H1 (cell line): ENCODE measurements at regions not wholly inside any gene's neighbourhood (a gene's known extent, or its start where the extent isn't known, plus 50 kb on each side); places are given as distances from the start of the nearest gene placed in this dataset.

Source experiments
- KDM4A ChIP-seq: IDR thresholded peaks from one replicate; pipeline ENCODE4 v1.7.1; 2012; ENCODE audit warnings: low read depth, mild to moderate bottlenecking, moderate library complexity, low read length, inconsistent platforms; ENCODE audit not compliant: severe bottlenecking
- MAFK ChIP-seq: IDR thresholded peaks from 2 replicates; pipeline ENCODE4 v1.6.1; 2012; ENCODE audit warnings: low read depth, mild to moderate bottlenecking, improper control_type of control experiment, low read length
- TF ChIP-seq, protein P1 (sequence below): fragments of 300-600 bp; sonication (generic); IDR thresholded peaks from 2 replicates; pipeline ENCODE4 v1.7.1; 2012; ENCODE audit warnings: low read length, moderate library complexity, mild to moderate bottlenecking, inconsistent platforms; ENCODE audit not compliant: insufficient replicate concordance
- TF ChIP-seq, protein P2 (sequence below): IDR thresholded peaks from 2 replicates; pipeline ENCODE4 v1.6.1; 2011; ENCODE audit warnings: low read depth, mild to moderate bottlenecking, low read length; ENCODE audit not compliant: insufficient read depth

DNA sequence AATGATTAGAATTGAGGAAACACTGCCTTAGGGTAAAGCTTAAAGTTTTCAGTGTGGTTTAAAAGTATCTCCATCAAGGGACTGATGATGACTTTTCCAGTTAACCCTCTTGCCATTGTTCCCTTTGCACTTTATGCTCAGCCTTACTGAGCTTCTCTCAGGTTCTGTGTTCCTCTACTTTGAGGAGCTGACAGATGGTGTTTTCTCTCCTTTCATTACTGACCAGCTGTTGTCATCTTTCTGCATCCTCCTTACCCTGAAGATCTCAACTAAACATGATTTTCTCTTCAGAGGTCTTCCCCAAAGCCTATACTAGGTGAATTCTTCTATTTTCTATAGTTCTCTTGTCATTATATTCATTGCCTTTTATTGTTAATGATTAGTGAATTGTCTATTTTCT is 475.6 kb upstream of the SYNCRIP start (continued):
- TF ChIP-seq, protein P1, sequence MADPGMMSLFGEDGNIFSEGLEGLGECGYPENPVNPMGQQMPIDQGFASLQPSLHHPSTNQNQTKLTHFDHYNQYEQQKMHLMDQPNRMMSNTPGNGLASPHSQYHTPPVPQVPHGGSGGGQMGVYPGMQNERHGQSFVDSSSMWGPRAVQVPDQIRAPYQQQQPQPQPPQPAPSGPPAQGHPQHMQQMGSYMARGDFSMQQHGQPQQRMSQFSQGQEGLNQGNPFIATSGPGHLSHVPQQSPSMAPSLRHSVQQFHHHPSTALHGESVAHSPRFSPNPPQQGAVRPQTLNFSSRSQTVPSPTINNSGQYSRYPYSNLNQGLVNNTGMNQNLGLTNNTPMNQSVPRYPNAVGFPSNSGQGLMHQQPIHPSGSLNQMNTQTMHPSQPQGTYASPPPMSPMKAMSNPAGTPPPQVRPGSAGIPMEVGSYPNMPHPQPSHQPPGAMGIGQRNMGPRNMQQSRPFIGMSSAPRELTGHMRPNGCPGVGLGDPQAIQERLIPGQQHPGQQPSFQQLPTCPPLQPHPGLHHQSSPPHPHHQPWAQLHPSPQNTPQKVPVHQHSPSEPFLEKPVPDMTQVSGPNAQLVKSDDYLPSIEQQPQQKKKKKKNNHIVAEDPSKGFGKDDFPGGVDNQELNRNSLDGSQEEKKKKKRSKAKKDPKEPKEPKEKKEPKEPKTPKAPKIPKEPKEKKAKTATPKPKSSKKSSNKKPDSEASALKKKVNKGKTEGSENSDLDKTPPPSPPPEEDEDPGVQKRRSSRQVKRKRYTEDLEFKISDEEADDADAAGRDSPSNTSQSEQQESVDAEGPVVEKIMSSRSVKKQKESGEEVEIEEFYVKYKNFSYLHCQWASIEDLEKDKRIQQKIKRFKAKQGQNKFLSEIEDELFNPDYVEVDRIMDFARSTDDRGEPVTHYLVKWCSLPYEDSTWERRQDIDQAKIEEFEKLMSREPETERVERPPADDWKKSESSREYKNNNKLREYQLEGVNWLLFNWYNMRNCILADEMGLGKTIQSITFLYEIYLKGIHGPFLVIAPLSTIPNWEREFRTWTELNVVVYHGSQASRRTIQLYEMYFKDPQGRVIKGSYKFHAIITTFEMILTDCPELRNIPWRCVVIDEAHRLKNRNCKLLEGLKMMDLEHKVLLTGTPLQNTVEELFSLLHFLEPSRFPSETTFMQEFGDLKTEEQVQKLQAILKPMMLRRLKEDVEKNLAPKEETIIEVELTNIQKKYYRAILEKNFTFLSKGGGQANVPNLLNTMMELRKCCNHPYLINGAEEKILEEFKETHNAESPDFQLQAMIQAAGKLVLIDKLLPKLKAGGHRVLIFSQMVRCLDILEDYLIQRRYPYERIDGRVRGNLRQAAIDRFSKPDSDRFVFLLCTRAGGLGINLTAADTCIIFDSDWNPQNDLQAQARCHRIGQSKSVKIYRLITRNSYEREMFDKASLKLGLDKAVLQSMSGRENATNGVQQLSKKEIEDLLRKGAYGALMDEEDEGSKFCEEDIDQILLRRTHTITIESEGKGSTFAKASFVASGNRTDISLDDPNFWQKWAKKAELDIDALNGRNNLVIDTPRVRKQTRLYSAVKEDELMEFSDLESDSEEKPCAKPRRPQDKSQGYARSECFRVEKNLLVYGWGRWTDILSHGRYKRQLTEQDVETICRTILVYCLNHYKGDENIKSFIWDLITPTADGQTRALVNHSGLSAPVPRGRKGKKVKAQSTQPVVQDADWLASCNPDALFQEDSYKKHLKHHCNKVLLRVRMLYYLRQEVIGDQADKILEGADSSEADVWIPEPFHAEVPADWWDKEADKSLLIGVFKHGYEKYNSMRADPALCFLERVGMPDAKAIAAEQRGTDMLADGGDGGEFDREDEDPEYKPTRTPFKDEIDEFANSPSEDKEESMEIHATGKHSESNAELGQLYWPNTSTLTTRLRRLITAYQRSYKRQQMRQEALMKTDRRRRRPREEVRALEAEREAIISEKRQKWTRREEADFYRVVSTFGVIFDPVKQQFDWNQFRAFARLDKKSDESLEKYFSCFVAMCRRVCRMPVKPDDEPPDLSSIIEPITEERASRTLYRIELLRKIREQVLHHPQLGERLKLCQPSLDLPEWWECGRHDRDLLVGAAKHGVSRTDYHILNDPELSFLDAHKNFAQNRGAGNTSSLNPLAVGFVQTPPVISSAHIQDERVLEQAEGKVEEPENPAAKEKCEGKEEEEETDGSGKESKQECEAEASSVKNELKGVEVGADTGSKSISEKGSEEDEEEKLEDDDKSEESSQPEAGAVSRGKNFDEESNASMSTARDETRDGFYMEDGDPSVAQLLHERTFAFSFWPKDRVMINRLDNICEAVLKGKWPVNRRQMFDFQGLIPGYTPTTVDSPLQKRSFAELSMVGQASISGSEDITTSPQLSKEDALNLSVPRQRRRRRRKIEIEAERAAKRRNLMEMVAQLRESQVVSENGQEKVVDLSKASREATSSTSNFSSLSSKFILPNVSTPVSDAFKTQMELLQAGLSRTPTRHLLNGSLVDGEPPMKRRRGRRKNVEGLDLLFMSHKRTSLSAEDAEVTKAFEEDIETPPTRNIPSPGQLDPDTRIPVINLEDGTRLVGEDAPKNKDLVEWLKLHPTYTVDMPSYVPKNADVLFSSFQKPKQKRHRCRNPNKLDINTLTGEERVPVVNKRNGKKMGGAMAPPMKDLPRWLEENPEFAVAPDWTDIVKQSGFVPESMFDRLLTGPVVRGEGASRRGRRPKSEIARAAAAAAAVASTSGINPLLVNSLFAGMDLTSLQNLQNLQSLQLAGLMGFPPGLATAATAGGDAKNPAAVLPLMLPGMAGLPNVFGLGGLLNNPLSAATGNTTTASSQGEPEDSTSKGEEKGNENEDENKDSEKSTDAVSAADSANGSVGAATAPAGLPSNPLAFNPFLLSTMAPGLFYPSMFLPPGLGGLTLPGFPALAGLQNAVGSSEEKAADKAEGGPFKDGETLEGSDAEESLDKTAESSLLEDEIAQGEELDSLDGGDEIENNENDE, result no peak
- TF ChIP-seq, protein P2, sequence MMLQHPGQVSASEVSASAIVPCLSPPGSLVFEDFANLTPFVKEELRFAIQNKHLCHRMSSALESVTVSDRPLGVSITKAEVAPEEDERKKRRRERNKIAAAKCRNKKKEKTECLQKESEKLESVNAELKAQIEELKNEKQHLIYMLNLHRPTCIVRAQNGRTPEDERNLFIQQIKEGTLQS, result no peak
- TF ChIP-seq MAFK (no peak), KDM4A (no peak)
